SK-N-SH (cell line): ENCODE measurements at regions not wholly inside any gene's neighbourhood (a gene's known extent, or its start where the extent isn't known, plus 50 kb on each side); places are given as distances from the start of the nearest gene placed in this dataset.

Experiments
- CTCF ChIA-PET: fragments of 300-600, 350-600 bp; formaldehyde crosslinking; extraction: SDS; loops from one replicate; lab custom pipeline; 2021; lab: Yijun Ruan, JAX
- POLR2A ChIA-PET: fragments of 350-600 bp; sonication (Branson Sonifier 250); formaldehyde crosslinking; extraction: SDS; loops from one replicate; lab custom pipeline; 2020; ENCODE audit warnings: antibody characterized with exemption, inconsistent platforms; lab: Yijun Ruan, JAX
- DNase-seq: peaks from one replicate; pipeline ENCODE4 v3.0.0; 2012
- H2AFZ ChIP-seq: fragments of 200-600 bp; sonication (generic); 2 replicates; pipeline ENCODE4 v1.8.1; 2016; ENCODE audit warnings: antibody characterized with exemption, mild to moderate bottlenecking, low read depth
- H3F3A ChIP-seq: fragments of 200-600 bp; sonication (generic); replicated peaks from 2 replicates; pipeline ENCODE3; 2016; ENCODE audit warnings: antibody characterized with exemption, mild to moderate bottlenecking; ENCODE audit not compliant: insufficient read depth
- H3K27ac ChIP-seq, 2 experiments: fragments of 200-500 bp in 1 of 2; fragments of 200-600 bp in 1 of 2; sonication (Bioruptor generic) in 1 of 2; sonication (generic), shearing (Covaris generic) in 1 of 2; 2 replicates each; pipeline versions ENCODE4 v1.5.1 to v1.6.1; 2014 to 2016; ENCODE audit warnings: low read depth in 2 of 2, inconsistent platforms in 1 of 2, low read length in 1 of 2, mild to moderate bottlenecking in 1 of 2, mixed read lengths in 1 of 2
- H3K27me3 ChIP-seq: fragments of 200-600 bp; sonication (generic), shearing (Covaris generic); 2 replicates; pipeline ENCODE4 v1.6.1; 2016; ENCODE audit warnings: mixed run types; ENCODE audit not compliant: insufficient read depth
- H3K36me3 ChIP-seq, 2 experiments: fragments of 200-500 bp in 1 of 2; fragments of 200-600 bp in 1 of 2; sonication (Bioruptor generic) in 1 of 2; sonication (generic) in 1 of 2; replicated peaks in 1 of 2; 2 replicates each; pipeline versions ENCODE3 to v1.5.1; 2014 to 2016; ENCODE audit warnings: low read length in 1 of 2, mild to moderate bottlenecking in 1 of 2; ENCODE audit not compliant: insufficient read depth in 2 of 2, control insufficient read depth in 1 of 2
- H3K4me1 ChIP-seq, 2 experiments: fragments of 200-500 bp in 1 of 2; fragments of 200-600 bp in 1 of 2; sonication (Bioruptor generic) in 1 of 2; sonication (generic), shearing (Covaris generic) in 1 of 2; 2 replicates each; pipeline versions ENCODE4 v1.5.1 to v1.6.1; 2014 to 2016; ENCODE audit warnings: low read depth in 1 of 2, low read length in 1 of 2, mixed run types in 1 of 2; ENCODE audit not compliant: insufficient read depth in 2 of 2, control insufficient read depth in 1 of 2
- H3K4me2 ChIP-seq: fragments of 200-600 bp; sonication (generic), shearing (Covaris generic); 2 replicates; pipeline ENCODE4 v1.6.1; 2017; ENCODE audit warnings: mixed run types
- H3K4me3 ChIP-seq, 2 experiments: fragments of 200-500 bp in 1 of 2; fragments of 200-600 bp in 1 of 2; sonication (Bioruptor generic) in 1 of 2; sonication (generic), shearing (Covaris generic) in 1 of 2; 2 replicates each; pipeline versions ENCODE4 v1.5.1 to v1.8.1; 2014 to 2016; ENCODE audit warnings: low read depth in 2 of 2, inconsistent platforms in 1 of 2, low read length in 1 of 2, mild to moderate bottlenecking in 1 of 2, mixed read lengths in 1 of 2, moderate library complexity in 1 of 2
- H3K79me2 ChIP-seq: fragments of 200-600 bp; sonication (generic); 2 replicates; pipeline ENCODE4 v1.8.1; 2017; ENCODE audit warnings: mild to moderate bottlenecking; ENCODE audit not compliant: insufficient read depth
- H3K9ac ChIP-seq: fragments of 200-600 bp; sonication (generic); 2 replicates; pipeline ENCODE4 v1.6.1; 2017; ENCODE audit warnings: mixed run types
- H3K9me2 ChIP-seq: fragments of 200-600 bp; sonication (generic); 2 replicates; pipeline ENCODE4 v1.6.1; 2017; ENCODE audit warnings: mixed run types
- H3K9me3 ChIP-seq: fragments of 200-600 bp; sonication (generic); 2 replicates; pipeline ENCODE4 v1.6.1; 2017; ENCODE audit warnings: mixed run types, mild to moderate bottlenecking, moderate library complexity
- H4K20me1 ChIP-seq: fragments of 200-600 bp; sonication (generic); 2 replicates; pipeline ENCODE4 v1.6.1; 2017; ENCODE audit warnings: mild to moderate bottlenecking, mixed run types; ENCODE audit not compliant: insufficient read depth
- CTCF ChIP-seq: fragments of 200-600 bp; sonication (generic); IDR thresholded peaks from 2 replicates; pipeline ENCODE4 v1.6.1; 2017; ENCODE audit warnings: antibody characterized with exemption, mild to moderate bottlenecking, moderate library complexity
- FOSL2 ChIP-seq: IDR thresholded peaks from 2 replicates; pipeline ENCODE4 v1.4.0; 2012; ENCODE audit warnings: low read depth, mild to moderate bottlenecking, moderate library complexity, borderline replicate concordance
- FOXM1 ChIP-seq: IDR thresholded peaks from 2 replicates; pipeline ENCODE4 v1.4.0; 2012; ENCODE audit warnings: low read depth, mild to moderate bottlenecking
- GABPA ChIP-seq: IDR thresholded peaks from 2 replicates; pipeline ENCODE4 v1.4.0; 2012; ENCODE audit warnings: low read depth, mild to moderate bottlenecking
- GATA2 ChIP-seq: sonication (generic); formaldehyde crosslinking; IDR thresholded peaks from 2 replicates; pipeline ENCODE4 v1.5.0; 2020; ENCODE audit warnings: mild to moderate bottlenecking, missing genetic modification reagents
- JUND ChIP-seq: IDR thresholded peaks from 2 replicates; pipeline ENCODE4 v1.4.0; 2012
- PBX3 ChIP-seq: IDR thresholded peaks from 2 replicates; pipeline ENCODE4; 2012
- RCOR1 ChIP-seq: fragments of 150-350 bp; IDR thresholded peaks from 2 replicates; pipeline ENCODE4 v1.6.1; 2017; ENCODE audit warnings: antibody characterized with exemption, low read length
- REST ChIP-seq: IDR thresholded peaks from 2 replicates; pipeline ENCODE4 v1.6.1; 2012; ENCODE audit warnings: mild to moderate bottlenecking, low read depth, low read length, moderate library complexity
- RFX5 ChIP-seq: IDR thresholded peaks from 2 replicates; pipeline ENCODE4 v1.6.1; 2012; ENCODE audit warnings: mild to moderate bottlenecking, improper control_type of control experiment, low read length
- SIN3A ChIP-seq: IDR thresholded peaks from 2 replicates; pipeline ENCODE4 v1.6.1; 2012; ENCODE audit warnings: low read depth, mild to moderate bottlenecking, low read length, moderate library complexity, borderline replicate concordance
- TAF1 ChIP-seq: IDR thresholded peaks from 2 replicates; pipeline ENCODE4 v1.6.1; 2012; ENCODE audit warnings: low read depth, mild to moderate bottlenecking, low read length, moderate library complexity, borderline replicate concordance
- WGBS: methylation state at CpG from one replicate; pipeline ENCODE4 v1.1.6; 2017; ENCODE audit warnings: low lambda C conversion rate; 5-methylcytosine and 5-hydroxymethylcytosine counted together

- Histone ChIP-seq H3K27ac (peak overlapping the region in 1 of 2 experiments; percentile 74; a peak in 2 of 4 replicates), H3K9me3 (no peaks in the 10 kb centered on the region), H2AFZ (no peak overlapping the region), H3K79me2 (no peaks in the 10 kb centered on the region), H3K4me1 (peaks cover 6 to 51% of the 10 kb centered on the region in 2 experiments; a peak in 3 of 4 replicates), H3K4me2 (no peak overlapping the region), H3F3A (no peaks in the 10 kb centered on the region), H4K20me1 (no peaks in the 10 kb centered on the region), H3K4me3 (no peak overlapping the region), H3K9ac (no peak overlapping the region), H3K9me2 (no peaks in the 10 kb centered on the region), H3K36me3 (no peaks in the 10 kb centered on the region), H3K27me3 (no peaks in the 10 kb centered on the region)
- TF ChIP-seq GABPA (no peak), RCOR1 (no peak), GATA2 (CRISPR knock-in tag) (no peak), RFX5 (no peak), CTCF (no peak), TAF1 (no peak), JUND (no peak), FOSL2 (no peak), PBX3 (no peak), SIN3A (no peak), FOXM1 (no peak), REST (no peak)
- 92% methylated on average over 5 of the region's 5 CpGs for WGBS
- ChIA-PET CTCF (interaction anchor here (0.8 to 2.0 kb wide), 6 partner anchors 10 to 188 kb away, joined by 3 to 10 read pairs (median 4); no protein-coding TSS in a partner anchor), POLR2A (interaction anchor here (0.6 to 1.2 kb wide), 3 partner anchors 27 to 408 kb away, joined by 3 to 4 read pairs (median 3); no protein-coding TSS in a partner anchor)
- DNase-seq, result no peak
Observed at GRCh38 chr4:173940146-173940545, 343.3 kb downstream of the FBXO8 start.
